ENCODE measurements at regions not wholly inside any gene's neighbourhood (a gene's known extent, or its start where the extent isn't known, plus 50 kb on each side); places are given as distances from the start of the nearest gene placed in this dataset.

GRCh38 chr10:61192042-61192441 lies 248.1 kb upstream of the RHOBTB1 start:
- intact Hi-C loops (cut with DNase I) = no loop called here
- Histone ChIP-seq H3K36me3 (ENCODE audit: control insufficient read depth in 2 of 3, insufficient read depth in 3 of 3, low read length in 3 of 3) (no peaks in the 10 kb centered on the region), H3K27me3 (ENCODE audit: control insufficient read depth, insufficient read depth, low read length) (no peaks in the 10 kb centered on the region), H3K9ac (ENCODE audit: low read length in 3 of 3) (no peak overlapping the region), H3K4me3 (ENCODE audit: low read length in 3 of 3) (no peak overlapping the region), H3K4me1 (ENCODE audit: control insufficient read depth in 2 of 3, insufficient read depth in 2 of 3, low read depth in 1 of 3, low read length in 3 of 3) (no peaks in the 10 kb centered on the region), H3K9me3 (ENCODE audit: control insufficient read depth in 2 of 3, insufficient read depth in 1 of 3, low read length in 3 of 3) (no peaks in the 10 kb centered on the region), H3K27ac (ENCODE audit: low read depth in 2 of 2, low read length in 2 of 2) (no peak overlapping the region)
- TF ChIP-seq CTCF (IDR thresholded peaks at IDR 0.05; ENCODE audit: borderline replicate concordance, extremely low read depth, insufficient read depth) = no peak
- no peak for FAIRE-seq
- no peak for DNase-seq

GRCh38 chr10:61189912-61190311 lies 245.9 kb upstream of the RHOBTB1 start:
- intact Hi-C loops (cut with DNase I) = no loop called here
- no peak for FAIRE-seq
- no peak for TF ChIP-seq CTCF (IDR thresholded peaks at IDR 0.05; ENCODE audit: borderline replicate concordance, extremely low read depth, insufficient read depth)
- no peaks in the 10 kb centered on the region for H3K27me3 ChIP-seq (ENCODE audit: control insufficient read depth, insufficient read depth, low read length)
- DNase-seq = no peak
- H3K27ac ChIP-seq (ENCODE audit: low read depth in 2 of 2, low read length in 2 of 2) = no peak overlapping the region
- H3K36me3 ChIP-seq (ENCODE audit: control insufficient read depth in 2 of 3, insufficient read depth in 3 of 3, low read length in 3 of 3) = no peaks in the 10 kb centered on the region
- H3K9me3 ChIP-seq (ENCODE audit: control insufficient read depth in 2 of 3, insufficient read depth in 1 of 3, low read length in 3 of 3) = no peaks in the 10 kb centered on the region
- no peaks in the 10 kb centered on the region for H3K4me1 ChIP-seq (ENCODE audit: control insufficient read depth in 2 of 3, insufficient read depth in 2 of 3, low read depth in 1 of 3, low read length in 3 of 3)
- H3K9ac ChIP-seq (ENCODE audit: low read length in 3 of 3) = no peak overlapping the region
- H3K4me3 ChIP-seq (ENCODE audit: low read length in 3 of 3) = no peak overlapping the region

GRCh38 chr10:61188691-61189090 lies 244.7 kb upstream of the RHOBTB1 start:
- H3K4me1 ChIP-seq (ENCODE audit: control insufficient read depth in 2 of 3, insufficient read depth in 2 of 3, low read depth in 1 of 3, low read length in 3 of 3) = no peaks in the 10 kb centered on the region
- TF ChIP-seq CTCF (IDR thresholded peaks at IDR 0.05; ENCODE audit: borderline replicate concordance, extremely low read depth, insufficient read depth) = no peak
- no peak overlapping the region for H3K4me3 ChIP-seq (ENCODE audit: low read length in 3 of 3)
- H3K36me3 ChIP-seq (ENCODE audit: control insufficient read depth in 2 of 3, insufficient read depth in 3 of 3, low read length in 3 of 3) = no peaks in the 10 kb centered on the region
- FAIRE-seq = no peak
- H3K9ac ChIP-seq (ENCODE audit: low read length in 3 of 3) = no peak overlapping the region
- no peaks in the 10 kb centered on the region for H3K9me3 ChIP-seq (ENCODE audit: control insufficient read depth in 2 of 3, insufficient read depth in 1 of 3, low read length in 3 of 3)
- intact Hi-C loops (cut with DNase I) = no loop called here
- DNase-seq = peak in 1 of 5 donors; percentile 29
- H3K27me3 ChIP-seq (ENCODE audit: control insufficient read depth, insufficient read depth, low read length) = no peaks in the 10 kb centered on the region
- H3K27ac ChIP-seq (ENCODE audit: low read depth in 2 of 2, low read length in 2 of 2) = no peak overlapping the region

- H3K27ac ChIP-seq (ENCODE audit: low read depth in 2 of 2, low read length in 2 of 2) = no peak overlapping the region
- no peak for FAIRE-seq
Measured at GRCh38 chr10:61188101-61188500, 244.1 kb upstream of the RHOBTB1 start.

More at GRCh38 chr10:61188101-61188500, 244.1 kb upstream of the RHOBTB1 start:
- Histone ChIP-seq H3K4me3 (ENCODE audit: low read length in 3 of 3) (no peak overlapping the region), H3K9me3 (ENCODE audit: control insufficient read depth in 2 of 3, insufficient read depth in 1 of 3, low read length in 3 of 3) (no peaks in the 10 kb centered on the region), H3K9ac (ENCODE audit: low read length in 3 of 3) (no peak overlapping the region), H3K27me3 (ENCODE audit: control insufficient read depth, insufficient read depth, low read length) (no peaks in the 10 kb centered on the region), H3K4me1 (ENCODE audit: control insufficient read depth in 2 of 3, insufficient read depth in 2 of 3, low read depth in 1 of 3, low read length in 3 of 3) (no peaks in the 10 kb centered on the region), H3K36me3 (ENCODE audit: control insufficient read depth in 2 of 3, insufficient read depth in 3 of 3, low read length in 3 of 3) (no peaks in the 10 kb centered on the region)
- DNase-seq = no peak
- no peak for TF ChIP-seq CTCF (IDR thresholded peaks at IDR 0.05; ENCODE audit: borderline replicate concordance, extremely low read depth, insufficient read depth)
- intact Hi-C loops (cut with DNase I) = no loop called here

Measured in kidney (tissue), 13 donors.